ENCODE measurements at regions not wholly inside any gene's neighbourhood (a gene's known extent, or its start where the extent isn't known, plus 50 kb on each side); places are given as distances from the start of the nearest gene placed in this dataset.

- Mint-ChIP-seq H3K27me3 (ENCODE audit: low read depth) (no peaks in the 10 kb centered on the region), H3K4me3 (no peak overlapping the region), H3K36me3 (ENCODE audit: low read depth) (no peaks in the 10 kb centered on the region), H3K4me1 (ENCODE audit: low read depth) (no peaks in the 10 kb centered on the region), H3K9me3 (peaks cover 28% of the 10 kb centered on the region), H3K27ac (no peak overlapping the region)
- no peak for DNase-seq (ENCODE audit: low spot score)
These were observed 797.4 kb downstream of the RPS29 start for GRCh38 chr14:48788771-48789170.

GRCh38 chr14:48786498-48786897 lies 799.7 kb downstream of the RPS29 start:
- DNase-seq (ENCODE audit: low spot score): no peak
- peaks cover 26% of the 10 kb centered on the region for H3K9me3 Mint-ChIP-seq
- no peaks in the 10 kb centered on the region for H3K36me3 Mint-ChIP-seq (ENCODE audit: low read depth)
- no peak overlapping the region for H3K4me3 Mint-ChIP-seq
- no peaks in the 10 kb centered on the region for H3K27me3 Mint-ChIP-seq (ENCODE audit: low read depth)
- H3K27ac Mint-ChIP-seq: no peak overlapping the region
- H3K4me1 Mint-ChIP-seq (ENCODE audit: low read depth): no peaks in the 10 kb centered on the region

- Mint-ChIP-seq H3K4me3 (no peak overlapping the region), H3K9me3 (peaks cover 20% of the 10 kb centered on the region), H3K36me3 (ENCODE audit: low read depth) (no peaks in the 10 kb centered on the region), H3K27ac (no peak overlapping the region), H3K27me3 (ENCODE audit: low read depth) (no peaks in the 10 kb centered on the region), H3K4me1 (ENCODE audit: low read depth) (no peaks in the 10 kb centered on the region)
- DNase-seq (ENCODE audit: low spot score): no peak
These were observed 814.5 kb downstream of the RPS29 start for GRCh38 chr14:48771717-48772116.

GRCh38 chr14:48751293-48751692 lies 834.9 kb downstream of the RPS29 start:
- peaks cover 11% of the 10 kb centered on the region for H3K9me3 Mint-ChIP-seq
- DNase-seq (ENCODE audit: low spot score): no peak
- no peak overlapping the region for H3K4me3 Mint-ChIP-seq
- no peaks in the 10 kb centered on the region for H3K4me1 Mint-ChIP-seq (ENCODE audit: low read depth)
- no peaks in the 10 kb centered on the region for H3K27me3 Mint-ChIP-seq (ENCODE audit: low read depth)
- H3K36me3 Mint-ChIP-seq (ENCODE audit: low read depth): no peaks in the 10 kb centered on the region
- H3K27ac Mint-ChIP-seq: no peak overlapping the region

GRCh38 chr14:48748151-48748675 lies 838.0 kb downstream of the RPS29 start:
- H3K4me1 Mint-ChIP-seq (ENCODE audit: low read depth): no peaks in the 10 kb centered on the region
- H3K27ac Mint-ChIP-seq: no peak overlapping the region
- DNase-seq (ENCODE audit: low spot score): no peak
- H3K36me3 Mint-ChIP-seq (ENCODE audit: low read depth): no peaks in the 10 kb centered on the region
- peaks cover 14% of the 10 kb centered on the region for H3K9me3 Mint-ChIP-seq
- H3K27me3 Mint-ChIP-seq (ENCODE audit: low read depth): no peaks in the 10 kb centered on the region
- H3K4me3 Mint-ChIP-seq: no peak overlapping the region

- no peak overlapping the region for H3K27ac Mint-ChIP-seq
- DNase-seq (ENCODE audit: low spot score): no peak
- no peak overlapping the region for H3K4me3 Mint-ChIP-seq
- peaks cover 14% of the 10 kb centered on the region for H3K9me3 Mint-ChIP-seq
- no peaks in the 10 kb centered on the region for H3K4me1 Mint-ChIP-seq (ENCODE audit: low read depth)
- no peaks in the 10 kb centered on the region for H3K27me3 Mint-ChIP-seq (ENCODE audit: low read depth)
- H3K36me3 Mint-ChIP-seq (ENCODE audit: low read depth): no peaks in the 10 kb centered on the region
These were observed 838.6 kb downstream of the RPS29 start for GRCh38 chr14:48747561-48748089.

GRCh38 chr14:48744202-48744601 lies 842.0 kb downstream of the RPS29 start:
- no peak overlapping the region for H3K4me3 Mint-ChIP-seq

GRCh38 chr14:48738186-48738925 lies 847.8 kb downstream of the RPS29 start:
- Mint-ChIP-seq H3K36me3 (ENCODE audit: low read depth) (no peaks in the 10 kb centered on the region), H3K4me3 (no peak overlapping the region), H3K9me3 (peaks cover 17% of the 10 kb centered on the region), H3K4me1 (ENCODE audit: low read depth) (no peaks in the 10 kb centered on the region), H3K27ac (no peak overlapping the region), H3K27me3 (ENCODE audit: low read depth) (no peaks in the 10 kb centered on the region)
- no peak for DNase-seq (ENCODE audit: low spot score)

More at GRCh38 chr14:48744202-48744601, 842.0 kb downstream of the RPS29 start:
- Mint-ChIP-seq H3K4me1 (ENCODE audit: low read depth) (no peaks in the 10 kb centered on the region), H3K36me3 (ENCODE audit: low read depth) (no peaks in the 10 kb centered on the region), H3K9me3 (peaks cover 14% of the 10 kb centered on the region), H3K27ac (no peak overlapping the region), H3K27me3 (ENCODE audit: low read depth) (no peaks in the 10 kb centered on the region)
- DNase-seq (ENCODE audit: low spot score): no peak

GRCh38 chr14:48735607-48736006 lies 850.6 kb downstream of the RPS29 start:
- no peak overlapping the region for H3K27ac Mint-ChIP-seq
- no peaks in the 10 kb centered on the region for H3K4me1 Mint-ChIP-seq (ENCODE audit: low read depth)

GRCh38 chr14:48731260-48731659 lies 854.9 kb downstream of the RPS29 start:
- H3K4me1 Mint-ChIP-seq (ENCODE audit: low read depth): no peaks in the 10 kb centered on the region
- peaks cover 20% of the 10 kb centered on the region for H3K9me3 Mint-ChIP-seq
- H3K27ac Mint-ChIP-seq: no peak overlapping the region

More at GRCh38 chr14:48735607-48736006, 850.6 kb downstream of the RPS29 start:
- H3K9me3 Mint-ChIP-seq: peaks cover 17% of the 10 kb centered on the region
- H3K4me3 Mint-ChIP-seq: no peak overlapping the region
- no peaks in the 10 kb centered on the region for H3K36me3 Mint-ChIP-seq (ENCODE audit: low read depth)
- no peak for DNase-seq (ENCODE audit: low spot score)
- no peaks in the 10 kb centered on the region for H3K27me3 Mint-ChIP-seq (ENCODE audit: low read depth)

GRCh38 chr14:48726080-48726642 lies 860.0 kb downstream of the RPS29 start:
- Mint-ChIP-seq H3K9me3 (peaks cover 5% of the 10 kb centered on the region), H3K36me3 (ENCODE audit: low read depth) (no peaks in the 10 kb centered on the region), H3K4me3 (no peak overlapping the region), H3K27ac (no peak overlapping the region), H3K27me3 (ENCODE audit: low read depth) (no peaks in the 10 kb centered on the region), H3K4me1 (ENCODE audit: low read depth) (no peaks in the 10 kb centered on the region)
- DNase-seq (ENCODE audit: low spot score): no peak

More at GRCh38 chr14:48731260-48731659, 854.9 kb downstream of the RPS29 start:
- H3K36me3 Mint-ChIP-seq (ENCODE audit: low read depth): no peaks in the 10 kb centered on the region
- H3K4me3 Mint-ChIP-seq: no peak overlapping the region
- no peak for DNase-seq (ENCODE audit: low spot score)
- H3K27me3 Mint-ChIP-seq (ENCODE audit: low read depth): no peaks in the 10 kb centered on the region

- Mint-ChIP-seq H3K9me3 (peaks cover 5% of the 10 kb centered on the region), H3K4me1 (ENCODE audit: low read depth) (no peaks in the 10 kb centered on the region), H3K27ac (no peak overlapping the region), H3K36me3 (ENCODE audit: low read depth) (no peaks in the 10 kb centered on the region), H3K27me3 (ENCODE audit: low read depth) (no peaks in the 10 kb centered on the region), H3K4me3 (no peak overlapping the region)
- DNase-seq (ENCODE audit: low spot score): no peak
These were observed 861.0 kb downstream of the RPS29 start for GRCh38 chr14:48725051-48725734.

- H3K36me3 Mint-ChIP-seq (ENCODE audit: low read depth): no peaks in the 10 kb centered on the region
- H3K4me3 Mint-ChIP-seq: no peak overlapping the region
- peaks cover 8% of the 10 kb centered on the region for H3K9me3 Mint-ChIP-seq
- no peak overlapping the region for H3K27ac Mint-ChIP-seq
- no peak for DNase-seq (ENCODE audit: low spot score)
- H3K4me1 Mint-ChIP-seq (ENCODE audit: low read depth): no peaks in the 10 kb centered on the region
- no peaks in the 10 kb centered on the region for H3K27me3 Mint-ChIP-seq (ENCODE audit: low read depth)
These were observed 862.2 kb downstream of the RPS29 start for GRCh38 chr14:48723841-48724495.
